Stimulated activated naive CD8-positive, alpha-beta T cell treated with anti-CD3 and anti-CD28 coated beads, Interleukin-15, amount 100 ng/mL, for 72 hours (primary cell): ENCODE measurements at regions not wholly inside any gene's neighbourhood (a gene's known extent, or its start where the extent isn't known, plus 50 kb on each side); places are given as distances from the start of the nearest gene placed in this dataset.
"Not testable (repeated sequence)": the region's sequence is repeated elsewhere in the genome, so short reads cannot be mapped to it uniquely, and the experiment has no call there.

Experiments
- ATAC-seq: fragments of 150-1000 bp; cut with Tn5 transposase; 2 replicates; pipeline ENCODE4 v1.10.0; 2021; ENCODE audit warnings: mild to moderate bottlenecking, moderate library complexity
- DNase-seq, 2 donors: peaks; one replicate each; pipeline ENCODE4 v3.0.0; 2021 to 2022
- H3K27ac Mint-ChIP-seq, 2 donors: one replicate each; pipeline ENCODE4 v1.8.0; 2022; ENCODE audit warnings: mild to moderate bottlenecking in 2 of 2, mixed read lengths in 2 of 2, moderate library complexity in 2 of 2
- H3K27me3 Mint-ChIP-seq: one replicate; pipeline ENCODE4 v1.8.0; 2022; ENCODE audit warnings: mixed read lengths
- H3K4me1 Mint-ChIP-seq: one replicate; pipeline ENCODE4 v1.8.0; 2022; ENCODE audit warnings: mild to moderate bottlenecking, mixed read lengths
- H3K4me3 Mint-ChIP-seq, 2 donors: one replicate each; pipeline ENCODE4 v1.8.0; 2022; ENCODE audit warnings: mild to moderate bottlenecking in 2 of 2, mixed read lengths in 2 of 2, moderate library complexity in 1 of 2
- H3K9me3 Mint-ChIP-seq, 2 donors: one replicate each; pipeline ENCODE4 v1.8.0; 2022; ENCODE audit warnings: mixed read lengths in 2 of 2

DNA sequence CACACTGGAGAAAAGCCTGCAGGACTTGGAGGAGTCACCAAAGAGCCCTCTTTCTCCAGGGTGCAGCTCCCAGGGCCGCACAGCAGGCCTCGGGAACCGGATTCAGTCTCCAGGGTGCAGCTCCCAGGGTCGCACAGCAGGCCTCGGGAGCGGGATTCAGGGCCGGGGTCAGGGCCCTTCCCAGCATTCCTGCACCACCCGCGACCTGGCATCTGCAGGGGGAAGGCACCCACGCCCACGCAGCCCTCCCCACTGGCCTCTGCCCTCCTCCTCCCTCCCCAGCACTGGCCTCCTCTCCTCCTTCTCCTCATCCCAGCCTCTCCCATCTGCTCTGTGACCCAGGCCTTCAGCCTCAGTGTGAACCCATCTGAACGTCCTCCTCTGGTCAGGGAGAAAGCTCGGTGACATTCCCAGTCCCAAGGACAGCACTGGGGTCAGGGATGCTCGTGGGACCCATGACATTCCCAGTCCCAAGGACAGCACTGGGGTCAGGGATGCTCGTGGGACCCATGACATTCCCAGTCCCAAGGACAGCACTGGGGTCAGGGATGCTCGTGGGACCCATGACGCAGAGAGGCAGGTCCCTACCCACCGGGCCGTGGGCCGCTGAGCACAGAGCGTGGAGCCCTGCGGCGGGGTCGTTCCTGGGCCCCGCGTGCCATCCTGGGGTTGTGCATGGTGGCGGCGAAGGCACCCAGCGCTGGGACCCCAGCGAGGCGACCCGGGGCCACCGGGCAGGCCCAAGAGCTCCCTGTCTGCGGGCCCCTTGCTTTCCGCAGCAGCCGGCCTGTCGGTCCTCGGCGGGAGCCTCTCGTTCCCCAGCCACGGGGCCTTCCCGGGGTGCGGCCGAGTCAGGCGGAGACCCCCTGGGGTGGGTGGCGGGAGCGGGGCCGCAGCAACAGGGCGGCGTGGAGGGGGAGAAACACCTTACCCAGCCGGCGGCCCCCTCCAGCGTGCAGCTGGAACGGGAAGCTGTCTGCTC lies 550.2 kb upstream of the SALL3 start:
- peaks cover 8% of the 10 kb centered on the region for H3K27me3 Mint-ChIP-seq
- ATAC-seq = peak; percentile 56
- H3K9me3 Mint-ChIP-seq = no peaks in the 10 kb centered on the region
- no peak overlapping the region for H3K27ac Mint-ChIP-seq
- no peak for DNase-seq
- no peak overlapping the region for H3K4me3 Mint-ChIP-seq
- H3K4me1 Mint-ChIP-seq = no peaks in the 10 kb centered on the region

DNA sequence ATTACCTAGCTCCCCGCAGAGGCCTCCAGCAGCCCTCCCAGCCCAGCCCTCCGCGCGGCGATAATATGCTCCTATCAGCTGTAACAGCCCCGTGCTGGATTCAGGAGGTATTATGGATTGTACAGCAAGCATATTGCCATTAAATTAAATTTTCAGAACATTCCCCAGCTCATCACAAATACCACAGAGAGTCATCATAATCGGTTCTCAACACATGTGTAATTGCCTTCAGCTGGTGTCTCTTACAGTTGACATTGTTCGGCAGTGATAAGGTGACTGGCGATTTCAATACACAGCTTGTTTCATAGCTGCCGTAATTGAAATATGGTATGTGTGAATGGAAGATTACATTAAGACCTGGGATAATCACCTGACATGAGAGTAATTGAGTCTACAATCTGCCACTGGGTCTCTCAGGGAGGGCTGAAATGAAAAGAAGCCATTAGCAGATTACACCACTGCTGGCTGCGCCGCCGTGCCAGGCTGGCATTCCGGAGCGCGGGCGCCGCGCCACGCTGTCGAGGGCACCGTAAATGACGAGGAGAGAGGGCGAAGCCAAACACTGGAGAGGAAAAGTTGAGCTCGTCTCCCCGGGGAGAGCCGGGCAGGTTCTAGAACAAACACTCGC lies 549.4 kb upstream of the SALL3 start:
- DNase-seq = no peak
- no peak for ATAC-seq
- no peaks in the 10 kb centered on the region for H3K9me3 Mint-ChIP-seq
- H3K4me3 Mint-ChIP-seq = no peak overlapping the region
- H3K4me1 Mint-ChIP-seq = no peaks in the 10 kb centered on the region
- peaks cover 8% of the 10 kb centered on the region for H3K27me3 Mint-ChIP-seq
- no peak overlapping the region for H3K27ac Mint-ChIP-seq

DNA sequence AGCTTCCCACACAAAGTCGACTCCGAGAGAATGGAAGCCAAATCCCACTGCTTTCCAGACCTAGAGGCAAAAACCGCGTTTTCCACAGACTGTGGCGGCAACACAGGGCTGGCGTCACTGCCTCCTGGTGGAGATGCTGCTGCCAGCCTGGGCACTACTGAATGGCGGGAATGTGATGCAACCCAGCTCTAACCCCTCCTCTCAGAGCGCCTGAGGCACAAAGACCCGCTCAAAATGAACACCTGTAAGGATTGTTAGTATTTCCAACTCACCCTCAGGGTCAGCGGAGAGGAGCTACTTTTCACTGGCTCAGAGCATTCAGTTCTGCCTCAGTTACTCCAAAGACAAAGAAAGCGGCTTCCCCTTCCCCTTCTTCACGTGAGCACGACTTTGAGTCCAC lies 548.0 kb upstream of the SALL3 start:
- ATAC-seq (no peak), DNase-seq (no peak)
- H3K27me3 Mint-ChIP-seq = peaks cover 8% of the 10 kb centered on the region
- no peak overlapping the region for H3K27ac Mint-ChIP-seq
- H3K4me3 Mint-ChIP-seq = no peak overlapping the region
- no peaks in the 10 kb centered on the region for H3K9me3 Mint-ChIP-seq
- H3K4me1 Mint-ChIP-seq = no peaks in the 10 kb centered on the region

DNA sequence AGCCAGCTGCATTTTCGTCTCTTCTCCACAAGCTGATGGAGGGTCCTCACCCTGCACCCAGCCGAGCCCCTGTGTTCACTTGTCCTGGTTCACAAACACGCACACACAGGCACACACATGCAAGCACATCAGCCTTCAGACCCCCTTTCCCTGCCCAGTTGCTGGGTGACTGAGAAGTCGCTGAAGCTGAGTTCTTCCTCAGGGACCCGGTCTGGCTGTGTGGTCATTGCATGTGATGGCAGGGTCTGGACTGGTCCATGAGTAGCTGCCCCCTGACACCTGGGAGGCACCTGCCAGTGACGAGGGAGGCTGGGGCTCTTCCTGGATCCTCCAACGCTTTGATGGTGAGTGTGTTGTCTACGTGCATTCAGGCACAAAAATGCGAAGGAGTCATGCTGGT lies 546.1 kb upstream of the SALL3 start:
- Mint-ChIP-seq H3K27ac (no peak overlapping the region), H3K4me3 (no peak overlapping the region), H3K27me3 (peaks cover 8% of the 10 kb centered on the region), H3K4me1 (no peaks in the 10 kb centered on the region), H3K9me3 (peaks cover 0 to 2% of the 10 kb centered on the region in 2 donors)
- ATAC-seq (no peak), DNase-seq (no peak)

DNA sequence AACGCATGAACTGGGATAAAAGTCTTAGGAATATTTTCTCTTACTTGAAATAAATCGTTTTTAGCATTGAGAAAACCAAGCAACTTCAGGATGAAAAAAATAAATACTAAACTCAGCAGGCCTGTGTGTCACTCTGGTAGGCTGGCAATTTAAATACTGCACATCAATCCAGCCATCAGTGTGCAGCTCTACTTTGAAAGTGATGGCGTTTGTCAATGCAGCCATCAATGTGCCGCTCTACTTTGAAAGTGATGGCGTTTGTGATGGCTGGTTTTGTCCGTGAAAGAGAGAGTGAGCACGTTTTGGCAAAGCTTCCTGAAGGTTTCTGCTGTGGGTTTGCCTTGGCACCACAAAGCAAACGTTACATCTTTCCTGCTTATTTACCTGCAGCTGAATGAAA lies 543.5 kb upstream of the SALL3 start:
- DNase-seq (no peak), ATAC-seq (no peak)
- H3K27ac Mint-ChIP-seq = no peak overlapping the region
- no peaks in the 10 kb centered on the region for H3K27me3 Mint-ChIP-seq
- H3K4me1 Mint-ChIP-seq = no peaks in the 10 kb centered on the region
- H3K9me3 Mint-ChIP-seq = peaks cover 0 to 11% of the 10 kb centered on the region in 2 donors
- no peak overlapping the region for H3K4me3 Mint-ChIP-seq

DNA sequence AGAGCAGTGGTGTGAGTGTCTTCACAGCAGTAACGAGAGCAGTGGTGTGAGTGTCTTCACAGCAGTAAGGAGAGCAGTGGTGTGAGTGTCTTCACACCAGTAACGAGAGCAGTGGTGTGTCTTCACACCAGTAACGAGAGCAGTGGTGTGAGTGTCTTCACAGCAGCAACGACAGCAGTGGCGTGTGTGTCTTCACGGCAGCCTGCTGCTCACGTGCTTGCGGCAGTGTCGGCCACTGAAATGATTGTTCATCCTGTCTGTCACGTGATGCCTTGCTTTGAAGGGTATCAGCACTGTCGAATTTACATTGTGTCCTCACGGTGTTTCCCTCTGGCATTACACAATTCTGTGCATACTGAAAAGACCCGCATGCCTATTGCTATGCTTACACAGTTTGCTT lies 541.4 kb upstream of the SALL3 start:
- H3K4me3 Mint-ChIP-seq, ATAC-seq, H3K4me1 Mint-ChIP-seq, DNase-seq, H3K27me3 Mint-ChIP-seq, H3K27ac Mint-ChIP-seq: not testable (repeated sequence)
- H3K9me3 Mint-ChIP-seq = peaks cover 0 to 11% of the 10 kb centered on the region in 2 donors

DNA sequence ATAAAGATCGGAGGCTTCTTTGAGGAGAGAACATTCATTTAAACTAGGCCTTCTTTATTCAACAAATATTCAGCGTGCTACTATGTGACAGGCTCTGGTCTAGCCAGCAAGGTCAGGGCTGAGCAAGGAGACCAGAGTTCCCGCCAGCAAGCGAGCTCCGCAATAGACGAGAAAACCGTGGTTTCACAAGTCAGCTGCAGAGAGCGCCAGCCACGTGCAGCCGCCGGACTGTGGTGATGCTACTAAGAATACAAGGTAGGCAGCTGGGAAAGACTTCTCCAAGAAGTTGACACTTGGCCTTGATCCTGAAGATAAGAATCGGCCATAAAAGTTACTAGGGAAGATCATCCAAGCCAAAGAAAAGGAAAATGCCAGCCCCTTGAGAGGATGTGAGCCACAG lies 533.7 kb upstream of the SALL3 start:
- Mint-ChIP-seq H3K4me3 (no peak overlapping the region), H3K9me3 (peaks cover 0 to 8% of the 10 kb centered on the region in 2 donors), H3K27ac (no peak overlapping the region), H3K4me1 (no peaks in the 10 kb centered on the region), H3K27me3 (peaks cover 7% of the 10 kb centered on the region)
- DNase-seq (no peak), ATAC-seq (no peak)

DNA sequence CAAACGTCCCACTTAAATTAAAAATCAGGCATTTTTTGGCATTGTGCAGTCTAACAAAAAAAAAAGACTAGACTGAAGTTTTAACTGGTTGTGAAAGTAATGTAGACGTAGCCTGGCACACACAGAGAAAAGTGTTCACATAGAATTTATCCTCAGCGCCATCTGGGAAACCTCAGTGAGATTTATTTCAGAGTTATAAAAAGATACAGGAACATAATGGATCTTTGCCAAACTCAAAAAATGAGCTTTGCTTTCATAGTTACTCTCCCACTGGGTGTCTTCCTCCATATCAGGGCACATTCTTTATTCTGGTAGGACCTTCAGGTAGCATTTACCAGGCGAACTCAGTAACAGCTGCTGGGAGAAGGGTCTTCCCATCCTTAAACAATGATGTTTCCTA lies 532.4 kb upstream of the SALL3 start:
- Mint-ChIP-seq H3K27me3 (peaks cover 7% of the 10 kb centered on the region), H3K4me1 (no peaks in the 10 kb centered on the region), H3K27ac (no peak overlapping the region), H3K9me3 (peaks cover 0 to 8% of the 10 kb centered on the region in 2 donors), H3K4me3 (no peak overlapping the region)
- ATAC-seq = no peak
- DNase-seq = no peak

DNA sequence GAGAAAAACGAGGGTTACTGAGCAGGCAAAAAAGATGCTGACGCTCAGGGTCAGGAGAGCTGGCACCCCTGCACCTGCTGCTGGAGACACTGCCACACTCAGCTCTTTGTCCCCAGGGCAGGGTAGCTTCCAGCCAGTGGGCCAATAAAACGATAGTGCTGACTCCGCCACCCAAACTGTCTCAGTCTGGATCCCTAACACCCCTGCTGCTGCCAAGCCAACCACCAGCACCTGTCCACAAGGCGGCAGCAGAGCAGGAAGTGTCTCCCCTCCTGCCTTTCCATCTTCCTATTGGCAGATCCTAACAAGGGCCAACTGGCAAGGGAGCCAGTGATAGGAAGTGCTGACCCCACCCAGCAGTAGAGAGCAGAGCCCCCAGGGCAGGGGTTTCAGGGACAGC lies 531.5 kb upstream of the SALL3 start:
- H3K4me1 Mint-ChIP-seq = no peaks in the 10 kb centered on the region
- DNase-seq (no peak), ATAC-seq (no peak)
- H3K4me3 Mint-ChIP-seq = no peak overlapping the region
- H3K27me3 Mint-ChIP-seq = peaks cover 7% of the 10 kb centered on the region
- H3K27ac Mint-ChIP-seq = no peak overlapping the region
- H3K9me3 Mint-ChIP-seq = peaks cover 0 to 8% of the 10 kb centered on the region in 2 donors

DNA sequence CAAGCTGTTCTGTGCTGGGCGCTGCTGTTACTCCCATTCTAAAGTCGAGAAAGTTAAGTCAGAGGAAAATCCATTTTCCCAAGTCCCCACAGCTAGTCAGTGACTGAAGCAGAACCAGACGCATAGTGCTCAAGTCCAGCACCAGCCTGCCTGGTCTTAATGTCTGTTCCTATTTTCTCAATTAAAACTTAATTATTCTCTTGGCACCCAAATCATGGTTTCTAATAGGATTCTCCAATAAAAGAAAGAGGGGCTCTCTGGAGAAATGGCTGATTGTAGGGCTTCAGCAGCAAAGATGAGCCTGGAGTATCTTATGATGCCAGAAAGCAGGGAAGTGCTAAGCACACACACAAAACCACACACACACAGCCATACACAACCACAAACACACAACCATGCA lies 531.0 kb upstream of the SALL3 start:
- H3K4me3 Mint-ChIP-seq = no peak overlapping the region
- DNase-seq (no peak), ATAC-seq (no peak)
- no peak overlapping the region for H3K27ac Mint-ChIP-seq
- peaks cover 7% of the 10 kb centered on the region for H3K27me3 Mint-ChIP-seq
- peaks cover 0 to 8% of the 10 kb centered on the region in 2 donors for H3K9me3 Mint-ChIP-seq
- no peaks in the 10 kb centered on the region for H3K4me1 Mint-ChIP-seq

DNA sequence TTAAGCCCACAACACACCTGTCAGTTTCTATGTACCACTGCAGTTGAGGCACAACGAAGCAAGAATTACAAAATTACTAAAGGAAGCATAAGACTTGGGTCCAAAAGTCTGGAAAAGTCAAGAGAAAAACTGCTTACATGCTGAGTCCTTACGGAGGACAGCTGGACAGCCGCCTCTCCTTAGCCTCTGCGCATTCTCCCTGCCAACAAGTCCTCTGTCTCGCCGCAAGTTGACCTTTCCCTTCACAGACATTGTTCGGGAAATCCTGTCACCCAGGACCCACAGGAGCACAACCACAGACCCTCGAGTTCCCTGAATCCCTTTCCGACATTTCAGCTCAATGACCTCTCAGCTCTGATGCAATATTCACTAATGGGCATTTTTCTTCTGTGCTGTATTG lies 525.4 kb upstream of the SALL3 start:
- no peaks in the 10 kb centered on the region for H3K27me3 Mint-ChIP-seq
- H3K4me1 Mint-ChIP-seq = no peaks in the 10 kb centered on the region
- no peak for DNase-seq
- no peak for ATAC-seq
- H3K4me3 Mint-ChIP-seq = no peak overlapping the region
- no peaks in the 10 kb centered on the region for H3K9me3 Mint-ChIP-seq
- peak overlapping the region in 1 of 2 donors; percentile 81 for H3K27ac Mint-ChIP-seq

DNA sequence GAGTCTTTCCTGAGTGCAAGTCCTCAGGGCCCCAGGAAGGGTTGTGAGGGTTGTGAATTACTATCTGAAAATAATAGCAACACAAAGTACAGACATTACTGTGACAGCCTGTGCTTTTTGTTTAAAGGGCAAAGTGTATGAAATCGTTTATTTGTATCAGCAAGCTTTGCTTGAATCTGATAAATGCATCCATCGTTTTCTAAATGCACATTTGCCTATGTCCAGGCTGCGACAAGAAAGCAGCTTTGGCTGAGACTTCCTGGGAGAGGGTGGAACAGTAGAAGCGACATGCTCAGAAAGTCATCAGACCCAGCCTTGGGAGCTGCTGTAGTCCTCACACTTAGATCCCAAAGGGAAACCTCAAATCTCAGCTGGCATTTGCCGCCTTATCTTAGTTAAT lies 524.2 kb upstream of the SALL3 start:
- Mint-ChIP-seq H3K9me3 (no peaks in the 10 kb centered on the region), H3K27ac (no peak overlapping the region), H3K27me3 (no peaks in the 10 kb centered on the region), H3K4me3 (no peak overlapping the region), H3K4me1 (no peaks in the 10 kb centered on the region)
- DNase-seq = no peak
- no peak for ATAC-seq

DNA sequence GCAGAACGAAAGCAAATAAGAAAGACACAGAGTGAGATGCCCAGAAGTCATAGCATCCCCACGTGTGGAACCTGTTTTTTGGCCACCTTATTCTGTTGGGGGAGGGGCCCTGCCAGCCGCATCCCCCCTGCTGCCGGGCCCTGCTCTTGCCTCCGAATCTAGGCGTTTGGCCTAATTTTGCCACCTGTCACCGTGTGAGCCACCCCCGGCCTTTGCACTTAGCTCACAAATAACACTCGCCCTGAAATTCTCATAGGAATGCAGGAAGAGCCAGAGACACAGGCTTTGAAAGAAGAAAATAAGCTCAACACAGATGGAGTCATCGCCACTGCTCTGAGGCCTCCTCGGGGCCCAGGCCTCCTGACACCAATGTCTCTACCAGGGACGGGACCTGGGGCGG lies 522.6 kb upstream of the SALL3 start:
- no peaks in the 10 kb centered on the region for H3K27me3 Mint-ChIP-seq
- ATAC-seq = no peak
- H3K27ac Mint-ChIP-seq = no peak overlapping the region
- no peak for DNase-seq
- no peaks in the 10 kb centered on the region for H3K4me1 Mint-ChIP-seq
- H3K9me3 Mint-ChIP-seq = no peaks in the 10 kb centered on the region
- H3K4me3 Mint-ChIP-seq = no peak overlapping the region

DNA sequence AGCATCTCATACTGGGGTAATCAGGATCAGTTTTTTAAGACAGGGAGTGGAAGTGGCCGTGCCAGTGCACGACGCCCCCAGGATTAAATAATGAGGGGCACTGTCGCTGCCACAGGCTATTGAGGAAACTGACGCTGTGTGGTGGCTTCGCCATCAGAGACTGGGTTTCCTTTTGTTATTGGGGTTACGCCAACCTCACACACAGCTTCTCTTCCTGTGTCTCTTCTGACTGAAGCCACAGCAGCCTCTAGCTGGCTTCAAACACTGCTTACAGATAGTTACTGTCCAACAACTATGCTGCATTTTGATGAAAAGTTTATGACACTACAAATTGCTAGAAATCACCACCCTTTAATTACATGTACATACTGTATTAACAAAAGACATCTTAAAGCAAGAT lies 521.9 kb upstream of the SALL3 start:
- Mint-ChIP-seq H3K9me3 (no peaks in the 10 kb centered on the region), H3K4me3 (no peak overlapping the region), H3K27ac (no peak overlapping the region), H3K4me1 (no peaks in the 10 kb centered on the region), H3K27me3 (no peaks in the 10 kb centered on the region)
- DNase-seq (no peak), ATAC-seq (no peak)

DNA sequence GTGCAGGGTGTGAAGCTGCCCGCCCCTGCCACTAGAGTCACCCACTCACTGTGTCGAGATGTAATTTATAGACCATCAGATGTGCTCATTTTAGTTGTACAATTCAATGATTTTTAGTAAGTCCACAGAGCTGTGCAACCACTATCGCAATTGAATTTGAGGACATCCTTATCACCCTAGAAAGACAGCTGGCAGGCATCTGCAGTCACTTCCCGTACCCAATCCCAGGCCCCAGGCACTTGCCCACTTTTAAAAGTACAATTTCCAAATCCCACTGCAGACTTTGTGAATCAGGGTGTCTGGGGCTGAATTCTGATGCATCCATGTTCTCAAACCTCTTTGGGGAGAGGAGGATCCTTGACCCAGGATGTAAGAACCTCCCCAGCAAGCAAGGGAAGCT lies 521.3 kb upstream of the SALL3 start:
- Mint-ChIP-seq H3K4me1 (no peaks in the 10 kb centered on the region), H3K27ac (no peak overlapping the region), H3K27me3 (no peaks in the 10 kb centered on the region), H3K4me3 (no peak overlapping the region), H3K9me3 (peaks cover 0 to under 1% of the 10 kb centered on the region in 2 donors)
- ATAC-seq (no peak), DNase-seq (no peak)

DNA sequence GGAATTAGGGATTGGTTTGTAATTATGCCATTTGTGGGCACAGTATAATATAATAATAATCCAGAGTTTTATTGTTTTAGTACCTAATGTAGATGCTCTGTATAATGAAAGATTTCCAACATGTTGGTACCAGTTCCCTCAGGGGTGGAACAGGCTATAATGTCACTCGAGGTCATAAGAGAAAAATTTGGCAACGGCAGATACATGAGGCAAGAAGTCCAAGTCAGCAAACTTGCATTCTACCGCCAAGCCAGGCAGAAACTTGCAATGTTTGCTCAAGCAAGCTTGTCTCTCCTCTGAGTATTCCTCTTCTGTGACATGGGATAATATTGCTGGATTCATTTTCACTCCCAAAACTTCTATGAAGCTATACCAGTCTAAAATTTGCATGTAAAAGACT lies 520.0 kb upstream of the SALL3 start:
- no peak overlapping the region for H3K27ac Mint-ChIP-seq
- no peak for ATAC-seq
- no peak overlapping the region for H3K4me3 Mint-ChIP-seq
- no peaks in the 10 kb centered on the region for H3K27me3 Mint-ChIP-seq
- no peaks in the 10 kb centered on the region for H3K4me1 Mint-ChIP-seq
- DNase-seq = no peak
- peaks cover 0 to 9% of the 10 kb centered on the region in 2 donors for H3K9me3 Mint-ChIP-seq
